IPS-15b (cell line): ENCODE measurements at regions not wholly inside any gene's neighbourhood (a gene's known extent, or its start where the extent isn't known, plus 50 kb on each side); places are given as distances from the start of the nearest gene placed in this dataset.
"Not testable (repeated sequence)": the region's sequence is repeated elsewhere in the genome, so short reads cannot be mapped to it uniquely, and the experiment has no call there.

Experiments
- H3K27me3 ChIP-seq: one replicate; pipeline ENCODE4 v1.6.1; 2013; ENCODE audit warnings: low read length; ENCODE audit not compliant: control insufficient read depth, insufficient read depth
- H3K36me3 ChIP-seq: one replicate; pipeline ENCODE4 v1.6.1; 2013; ENCODE audit warnings: low read length; ENCODE audit not compliant: control insufficient read depth, insufficient read depth
- H3K4me1 ChIP-seq: one replicate; pipeline ENCODE4 v1.6.1; 2013; ENCODE audit warnings: mild to moderate bottlenecking, low read length; ENCODE audit not compliant: control insufficient read depth, insufficient read depth
- H3K4me3 ChIP-seq: one replicate; pipeline ENCODE4 v1.5.1; 2013; ENCODE audit warnings: low read depth, low read length
- H3K9ac ChIP-seq: one replicate; pipeline ENCODE4 v1.6.1; 2013; ENCODE audit warnings: low read depth, mild to moderate bottlenecking, low read length
- H3K9me3 ChIP-seq: one replicate; pipeline ENCODE4 v1.6.1; 2013; ENCODE audit warnings: mild to moderate bottlenecking, low read length; ENCODE audit not compliant: control insufficient read depth, insufficient read depth

- H3K9me3 ChIP-seq, H3K36me3 ChIP-seq, H3K4me1 ChIP-seq, H3K4me3 ChIP-seq, H3K9ac ChIP-seq, H3K27me3 ChIP-seq: not testable (repeated sequence)
Measured at GRCh38 chr17:64800987-64801386, 118.3 kb downstream of the LRRC37A3 start.

- not testable (repeated sequence) for H3K9ac ChIP-seq, H3K4me1 ChIP-seq, H3K27me3 ChIP-seq, H3K36me3 ChIP-seq, H3K4me3 ChIP-seq, H3K9me3 ChIP-seq
Measured at GRCh38 chr17:64800361-64800895, 118.8 kb downstream of the LRRC37A3 start.

GRCh38 chr17:64799543-64800188 is 119.6 kb downstream of the LRRC37A3 start:
- not testable (repeated sequence) for H3K9ac ChIP-seq, H3K27me3 ChIP-seq, H3K36me3 ChIP-seq, H3K4me1 ChIP-seq, H3K9me3 ChIP-seq, H3K4me3 ChIP-seq

- H3K27me3 ChIP-seq, H3K9ac ChIP-seq, H3K4me3 ChIP-seq, H3K36me3 ChIP-seq, H3K4me1 ChIP-seq, H3K9me3 ChIP-seq: not testable (repeated sequence)
Measured at GRCh38 chr17:64798961-64799360, 120.3 kb downstream of the LRRC37A3 start.

- H3K36me3 ChIP-seq, result not testable (repeated sequence)
Measured at GRCh38 chr17:64798489-64798790, 120.8 kb downstream of the LRRC37A3 start.

GRCh38 chr17:64797746-64798488 is 121.4 kb downstream of the LRRC37A3 start:
- not testable (repeated sequence) for H3K4me1 ChIP-seq

More at GRCh38 chr17:64798489-64798790, 120.8 kb downstream of the LRRC37A3 start:
- not testable (repeated sequence) for H3K27me3 ChIP-seq, H3K4me1 ChIP-seq, H3K9ac ChIP-seq, H3K4me3 ChIP-seq, H3K9me3 ChIP-seq

GRCh38 chr17:64795342-64795741 is 123.9 kb downstream of the LRRC37A3 start:
- H3K36me3 ChIP-seq, H3K4me3 ChIP-seq, H3K4me1 ChIP-seq: not testable (repeated sequence)

More at GRCh38 chr17:64797746-64798488, 121.4 kb downstream of the LRRC37A3 start:
- not testable (repeated sequence) for H3K9me3 ChIP-seq, H3K9ac ChIP-seq, H3K36me3 ChIP-seq, H3K27me3 ChIP-seq, H3K4me3 ChIP-seq

GRCh38 chr17:64794548-64795274 is 124.6 kb downstream of the LRRC37A3 start:
- H3K9me3 ChIP-seq, H3K27me3 ChIP-seq, H3K36me3 ChIP-seq, H3K4me3 ChIP-seq, H3K9ac ChIP-seq, H3K4me1 ChIP-seq: not testable (repeated sequence)

More at GRCh38 chr17:64795342-64795741, 123.9 kb downstream of the LRRC37A3 start:
- H3K9me3 ChIP-seq, H3K27me3 ChIP-seq, H3K9ac ChIP-seq: not testable (repeated sequence)

GRCh38 chr17:64794113-64794512 is 125.2 kb downstream of the LRRC37A3 start:
- not testable (repeated sequence) for H3K4me1 ChIP-seq, H3K9me3 ChIP-seq, H3K36me3 ChIP-seq, H3K9ac ChIP-seq, H3K4me3 ChIP-seq, H3K27me3 ChIP-seq

GRCh38 chr17:64792793-64793575 is 126.3 kb downstream of the LRRC37A3 start:
- not testable (repeated sequence) for H3K36me3 ChIP-seq, H3K4me3 ChIP-seq, H3K9me3 ChIP-seq, H3K4me1 ChIP-seq, H3K27me3 ChIP-seq, H3K9ac ChIP-seq

- not testable (repeated sequence) for H3K27me3 ChIP-seq, H3K4me3 ChIP-seq, H3K4me1 ChIP-seq, H3K9ac ChIP-seq, H3K9me3 ChIP-seq, H3K36me3 ChIP-seq
Measured at GRCh38 chr17:64792276-64792675, 127.0 kb downstream of the LRRC37A3 start.
